ENCODE measurements at regions not wholly inside any gene's neighbourhood (a gene's known extent, or its start where the extent isn't known, plus 50 kb on each side); places are given as distances from the start of the nearest gene placed in this dataset.

- TF ChIP-seq ARID3A (IDR thresholded peaks at IDR 0.05; ENCODE audit: low read depth, low read length), result peak; percentile 81
Observed at GRCh38 chr2:48120112-48120511, 194.4 kb upstream of the FOXN2 start (continued).

DNA sequence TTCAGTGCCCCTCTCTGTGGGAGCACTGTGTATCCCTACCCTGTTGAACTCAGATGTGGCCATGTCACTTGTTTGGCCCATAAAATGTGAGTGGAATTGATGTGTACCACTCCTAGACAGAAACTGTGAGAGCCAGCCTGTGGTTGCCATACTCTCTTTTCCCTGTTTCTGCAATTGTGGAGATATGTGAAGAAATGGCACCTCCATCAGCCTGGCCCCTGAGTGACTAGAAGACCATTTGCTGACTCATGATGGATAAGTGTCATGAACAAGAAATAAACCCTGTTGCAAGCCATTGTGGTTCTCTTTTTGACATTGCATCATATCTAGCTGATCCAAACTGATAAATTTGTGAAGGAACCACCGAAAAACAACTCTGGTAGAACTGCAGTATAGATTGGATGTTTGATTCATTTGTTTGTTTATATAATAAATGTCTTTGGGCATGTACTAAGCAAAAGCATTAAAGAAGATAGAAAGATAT is 193.7 kb upstream of the FOXN2 start:
- H3K9me3 ChIP-seq (ENCODE audit: low read length), result no peaks in the 10 kb centered on the region
- H3K27me3 ChIP-seq (ENCODE audit: control insufficient read depth in 1 of 2, insufficient read depth in 2 of 2, low read length in 2 of 2), result no peaks in the 10 kb centered on the region
- no peak overlapping the region for H3K4me3 ChIP-seq (replicated peaks in 1 of 3; ENCODE audit: insufficient read depth in 1 of 3, low read depth in 2 of 3, low read length in 3 of 3)
- H2AFZ ChIP-seq (ENCODE audit: low read length), result no peak overlapping the region
- ChIA-PET POLR2A (no interaction called here), CTCF (ENCODE audit: low intra/inter-chr PET ratio, low total read pairs) (no interaction called here)
- ATAC-seq (no peak), DNase-seq (ENCODE audit: low spot score) (no peak), FAIRE-seq (peak; percentile 36)
- H3K27ac ChIP-seq (ENCODE audit: extremely low read length, insufficient read depth, low read length), result no peak overlapping the region
- no peaks in the 10 kb centered on the region for H3K36me3 ChIP-seq (replicated peaks in 1 of 2; ENCODE audit: control insufficient read depth in 1 of 2, insufficient read depth in 2 of 2, low read length in 2 of 2)
- BruUV-seq (replicated peaks), result no TSS peak
- intact Hi-C loops (cut with micrococcal nuclease; ENCODE audit: unreplicated experiment) (no loop called here), in situ Hi-C loops (cut with HindIII; ENCODE audit: extremely low pct_ligation_motif_present, low pct_unique_long_range_greater_than_20kb) (no loop called here)
- H3K79me2 ChIP-seq (ENCODE audit: insufficient read depth, low read length), result no peaks in the 10 kb centered on the region
- WGBS (ENCODE audit: low lambda C conversion rate), result 36% methylated on average over 1 of the region's 1 CpG
- H3K9ac ChIP-seq (ENCODE audit: insufficient read depth, low read depth, low read length), result no peak overlapping the region
- H4K20me1 ChIP-seq (ENCODE audit: insufficient read depth, low read length), result no peaks in the 10 kb centered on the region
- H3K4me1 ChIP-seq (ENCODE audit: insufficient read depth, low read length), result peaks cover 30% of the 10 kb centered on the region
- H3K4me2 ChIP-seq (ENCODE audit: low read depth, low read length), result no peak overlapping the region
- no peak for TF ChIP-seq CHCHD3 (CRISPR knock-in tag; IDR thresholded peaks at IDR 0.05)
- TF ChIP-seq ZNF3 (CRISPR knock-in tag; IDR thresholded peaks at IDR 0.05), result 0 out of 2 replicates have a peak, but pooled peaks have one; percentile 21
- no peak for TF ChIP-seq ZNF598 (CRISPR knock-in tag; IDR thresholded peaks at IDR 0.05; ENCODE audit: borderline replicate concordance)
- TF ChIP-seq, protein P1, sequence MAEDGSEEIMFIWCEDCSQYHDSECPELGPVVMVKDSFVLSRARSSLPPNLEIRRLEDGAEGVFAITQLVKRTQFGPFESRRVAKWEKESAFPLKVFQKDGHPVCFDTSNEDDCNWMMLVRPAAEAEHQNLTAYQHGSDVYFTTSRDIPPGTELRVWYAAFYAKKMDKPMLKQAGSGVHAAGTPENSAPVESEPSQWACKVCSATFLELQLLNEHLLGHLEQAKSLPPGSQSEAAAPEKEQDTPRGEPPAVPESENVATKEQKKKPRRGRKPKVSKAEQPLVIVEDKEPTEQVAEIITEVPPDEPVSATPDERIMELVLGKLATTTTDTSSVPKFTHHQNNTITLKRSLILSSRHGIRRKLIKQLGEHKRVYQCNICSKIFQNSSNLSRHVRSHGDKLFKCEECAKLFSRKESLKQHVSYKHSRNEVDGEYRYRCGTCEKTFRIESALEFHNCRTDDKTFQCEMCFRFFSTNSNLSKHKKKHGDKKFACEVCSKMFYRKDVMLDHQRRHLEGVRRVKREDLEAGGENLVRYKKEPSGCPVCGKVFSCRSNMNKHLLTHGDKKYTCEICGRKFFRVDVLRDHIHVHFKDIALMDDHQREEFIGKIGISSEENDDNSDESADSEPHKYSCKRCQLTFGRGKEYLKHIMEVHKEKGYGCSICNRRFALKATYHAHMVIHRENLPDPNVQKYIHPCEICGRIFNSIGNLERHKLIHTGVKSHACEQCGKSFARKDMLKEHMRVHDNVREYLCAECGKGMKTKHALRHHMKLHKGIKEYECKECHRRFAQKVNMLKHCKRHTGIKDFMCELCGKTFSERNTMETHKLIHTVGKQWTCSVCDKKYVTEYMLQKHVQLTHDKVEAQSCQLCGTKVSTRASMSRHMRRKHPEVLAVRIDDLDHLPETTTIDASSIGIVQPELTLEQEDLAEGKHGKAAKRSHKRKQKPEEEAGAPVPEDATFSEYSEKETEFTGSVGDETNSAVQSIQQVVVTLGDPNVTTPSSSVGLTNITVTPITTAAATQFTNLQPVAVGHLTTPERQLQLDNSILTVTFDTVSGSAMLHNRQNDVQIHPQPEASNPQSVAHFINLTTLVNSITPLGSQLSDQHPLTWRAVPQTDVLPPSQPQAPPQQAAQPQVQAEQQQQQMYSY (CRISPR knock-in tag; IDR thresholded peaks at IDR 0.05), result no peak
- TF ChIP-seq, protein P2, sequence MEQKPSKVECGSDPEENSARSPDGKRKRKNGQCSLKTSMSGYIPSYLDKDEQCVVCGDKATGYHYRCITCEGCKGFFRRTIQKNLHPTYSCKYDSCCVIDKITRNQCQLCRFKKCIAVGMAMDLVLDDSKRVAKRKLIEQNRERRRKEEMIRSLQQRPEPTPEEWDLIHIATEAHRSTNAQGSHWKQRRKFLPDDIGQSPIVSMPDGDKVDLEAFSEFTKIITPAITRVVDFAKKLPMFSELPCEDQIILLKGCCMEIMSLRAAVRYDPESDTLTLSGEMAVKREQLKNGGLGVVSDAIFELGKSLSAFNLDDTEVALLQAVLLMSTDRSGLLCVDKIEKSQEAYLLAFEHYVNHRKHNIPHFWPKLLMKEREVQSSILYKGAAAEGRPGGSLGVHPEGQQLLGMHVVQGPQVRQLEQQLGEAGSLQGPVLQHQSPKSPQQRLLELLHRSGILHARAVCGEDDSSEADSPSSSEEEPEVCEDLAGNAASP (CRISPR knock-in tag; IDR thresholded peaks at IDR 0.05; ENCODE audit: borderline replicate concordance), result no peak
- TF ChIP-seq SMAD3 (CRISPR knock-in tag; IDR thresholded peaks at IDR 0.05), result no peak
- no peak for TF ChIP-seq ARNTL (CRISPR knock-in tag; IDR thresholded peaks at IDR 0.05)
- TF ChIP-seq SOX13 (IDR thresholded peaks at IDR 0.05), result no peak
- 0 out of 4 replicates have a peak, but pooled peaks of 1 of the 2 experiments have one; percentile 7 for TF ChIP-seq SOX13 (CRISPR knock-in tag; conservative IDR thresholded peaks at IDR 0.05 in 1 of 2, IDR thresholded peaks at IDR 0.05 in 1 of 2)
- no peak for TF ChIP-seq ZNF350 (CRISPR knock-in tag; IDR thresholded peaks at IDR 0.05; ENCODE audit: borderline replicate concordance, low read depth)
- peak; percentile 76 to 80 for TF ChIP-seq MAFK (conservative IDR thresholded peaks at IDR 0.05 in 1 of 2, IDR thresholded peaks at IDR 0.05 in 1 of 2; ENCODE audit: low read length in 2 of 2)
- peak; percentile 54 for TF ChIP-seq FOSL2 (CRISPR knock-in tag; IDR thresholded peaks at IDR 0.05)
- no peak for TF ChIP-seq ZBTB14 (CRISPR knock-in tag; IDR thresholded peaks at IDR 0.05)
- TF ChIP-seq ZNF549 (CRISPR knock-in tag; IDR thresholded peaks at IDR 0.05), result no peak
- TF ChIP-seq SALL1 (CRISPR knock-in tag; IDR thresholded peaks at IDR 0.05), result no peak
- no peak for TF ChIP-seq ZNF713 (CRISPR knock-in tag; IDR thresholded peaks at IDR 0.05)
